Right lobe of liver (tissue), 6 donors: ENCODE measurements at regions not wholly inside any gene's neighbourhood (a gene's known extent, or its start where the extent isn't known, plus 50 kb on each side); places are given as distances from the start of the nearest gene placed in this dataset.

Experiments
- ATAC-seq, 4 donors: fragments of 200-7000 bp; cut with Tn5 transposase; one replicate each; pipeline ENCODE4 v1.9.1; 2020; ENCODE audit warnings: mild to moderate bottlenecking in 4 of 4, moderate library complexity in 4 of 4
- DNase-seq, 3 donors: peaks; one replicate each; pipeline ENCODE4 v3.0.0-alpha.2; 2020
- H3K27ac ChIP-seq, 3 donors: fragments of 200-600 bp; one replicate each; pipeline ENCODE4 v1.8.0; 2022
- H3K27me3 ChIP-seq, 2 donors: fragments of 200-600 bp; one replicate each; pipeline ENCODE4 v1.8.0; 2022
- H3K36me3 ChIP-seq, 4 donors: fragments of 200-600 bp; sonication (generic) in 1 of 4; one replicate each; pipeline versions ENCODE4 v1.5.1 to v1.8.0; 2017 to 2022; ENCODE audit warnings: control low read depth in 1 of 4
- H3K4me1 ChIP-seq, 4 donors: fragments of 200-600 bp; sonication (generic) in 1 of 4; one replicate each; pipeline versions ENCODE4 v1.5.1 to v1.8.0; 2017 to 2022; ENCODE audit warnings: control low read depth in 1 of 4
- H3K4me3 ChIP-seq, 3 donors: fragments of 200-600 bp; one replicate each; pipeline ENCODE4 v1.8.0; 2022
- H3K9me3 ChIP-seq, 4 donors: fragments of 200-600 bp; sonication (generic) in 1 of 4; one replicate each; pipeline versions ENCODE4 v1.5.1 to v1.8.0; 2017 to 2022; ENCODE audit warnings: control low read depth in 1 of 4
- POLR2A ChIP-seq: fragments of 450-650 bp; IDR thresholded peaks from one replicate; pipeline ENCODE4 v1.6.1; 2017; ENCODE audit warnings: antibody characterized with exemption, mild to moderate bottlenecking
- WGBS: methylation state at CpG from one replicate; pipeline ENCODE4 v1.1.6; 2018; ENCODE audit warnings: low coverage, low lambda C conversion rate; ENCODE audit not compliant: insufficient coverage; ENCODE audit errors: missing lambda C conversion rate; 5-methylcytosine and 5-hydroxymethylcytosine counted together
- intact Hi-C, 2 donors: fragments of 100-400 bp; cut with DNase I; formaldehyde crosslinking; loops; one replicate each; pipeline versions ENCODE4 v1.11.2 to v1.14.1; 2022
- TF ChIP-seq, protein P1 (sequence below), 4 donors: fragments of 200-600 bp in 3 of 4; fragments of 450-650 bp in 1 of 4; IDR thresholded peaks; one replicate each; pipeline versions ENCODE4 v1.5.1 to v1.8.0; 2016 to 2022; ENCODE audit warnings: antibody characterized with exemption in 4 of 4, mild to moderate bottlenecking in 2 of 4
- donor health status: DM: no; HTN: yes; CAD: no.
- donor health status: DM: no; HTN: no; CAD: no.
- donor health status: DM: no; HTN: no; CAD: no.
- donor health status: DM: no; HTN: yes; CAD: no.
- donor health status: DM: no; HTN: yes; CAD: no.

DNA sequence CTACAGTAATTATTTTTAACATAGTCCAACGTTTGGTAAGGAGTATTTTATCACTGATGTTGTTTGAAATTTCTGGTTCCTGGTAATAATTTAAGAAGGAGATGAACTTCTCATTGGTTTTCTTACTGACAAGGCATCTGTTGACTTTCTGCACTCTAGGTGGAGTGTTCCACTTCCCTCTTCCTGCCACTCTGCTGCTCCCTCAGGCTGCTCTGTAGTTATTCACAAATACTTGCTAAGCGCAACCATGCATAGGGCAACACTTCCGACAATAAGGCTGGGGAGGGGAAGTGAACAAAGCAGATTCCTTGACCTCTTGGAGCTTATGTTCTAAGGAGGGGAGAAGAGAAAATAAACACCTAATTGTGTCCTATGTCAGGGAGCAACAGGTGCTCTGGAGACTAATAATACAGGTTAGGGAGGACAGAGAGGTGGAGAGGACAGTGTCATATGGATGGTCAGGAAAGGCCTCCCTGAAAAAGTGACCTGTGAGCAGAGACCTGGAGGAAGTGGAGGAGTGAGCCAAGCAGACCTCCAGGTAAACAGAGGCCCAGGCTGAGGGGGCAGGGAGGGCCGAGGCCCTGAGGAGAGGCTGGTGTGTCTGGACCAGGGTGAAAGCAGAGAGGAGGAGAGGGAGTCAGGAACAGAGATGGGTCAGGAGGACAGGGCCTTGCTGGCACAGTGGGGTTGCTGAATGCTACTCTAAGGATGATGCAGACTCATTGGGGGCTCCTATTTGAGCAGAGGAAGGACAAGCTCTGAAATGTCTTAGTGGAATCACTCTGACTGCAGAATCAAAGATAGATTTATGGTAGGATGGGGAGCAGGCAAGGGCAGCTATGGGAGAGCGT lies 134.8 kb upstream of the SLC24A3 start:
- no peak for ATAC-seq
- Histone ChIP-seq H3K27ac (no peak overlapping the region), H3K9me3 (no peaks in the 10 kb centered on the region), H3K36me3 (no peaks in the 10 kb centered on the region), H3K4me3 (no peak overlapping the region), H3K27me3 (no peaks in the 10 kb centered on the region), H3K4me1 (no peaks in the 10 kb centered on the region)
- intact Hi-C loops, result no loop called here
- no peak for DNase-seq
- WGBS, result 52% methylated on average over 5 of the region's 5 CpGs
- TF ChIP-seq, protein P1, sequence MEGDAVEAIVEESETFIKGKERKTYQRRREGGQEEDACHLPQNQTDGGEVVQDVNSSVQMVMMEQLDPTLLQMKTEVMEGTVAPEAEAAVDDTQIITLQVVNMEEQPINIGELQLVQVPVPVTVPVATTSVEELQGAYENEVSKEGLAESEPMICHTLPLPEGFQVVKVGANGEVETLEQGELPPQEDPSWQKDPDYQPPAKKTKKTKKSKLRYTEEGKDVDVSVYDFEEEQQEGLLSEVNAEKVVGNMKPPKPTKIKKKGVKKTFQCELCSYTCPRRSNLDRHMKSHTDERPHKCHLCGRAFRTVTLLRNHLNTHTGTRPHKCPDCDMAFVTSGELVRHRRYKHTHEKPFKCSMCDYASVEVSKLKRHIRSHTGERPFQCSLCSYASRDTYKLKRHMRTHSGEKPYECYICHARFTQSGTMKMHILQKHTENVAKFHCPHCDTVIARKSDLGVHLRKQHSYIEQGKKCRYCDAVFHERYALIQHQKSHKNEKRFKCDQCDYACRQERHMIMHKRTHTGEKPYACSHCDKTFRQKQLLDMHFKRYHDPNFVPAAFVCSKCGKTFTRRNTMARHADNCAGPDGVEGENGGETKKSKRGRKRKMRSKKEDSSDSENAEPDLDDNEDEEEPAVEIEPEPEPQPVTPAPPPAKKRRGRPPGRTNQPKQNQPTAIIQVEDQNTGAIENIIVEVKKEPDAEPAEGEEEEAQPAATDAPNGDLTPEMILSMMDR (IDR thresholded peaks at IDR 0.05), result no peak
- no peak for TF ChIP-seq POLR2A

DNA sequence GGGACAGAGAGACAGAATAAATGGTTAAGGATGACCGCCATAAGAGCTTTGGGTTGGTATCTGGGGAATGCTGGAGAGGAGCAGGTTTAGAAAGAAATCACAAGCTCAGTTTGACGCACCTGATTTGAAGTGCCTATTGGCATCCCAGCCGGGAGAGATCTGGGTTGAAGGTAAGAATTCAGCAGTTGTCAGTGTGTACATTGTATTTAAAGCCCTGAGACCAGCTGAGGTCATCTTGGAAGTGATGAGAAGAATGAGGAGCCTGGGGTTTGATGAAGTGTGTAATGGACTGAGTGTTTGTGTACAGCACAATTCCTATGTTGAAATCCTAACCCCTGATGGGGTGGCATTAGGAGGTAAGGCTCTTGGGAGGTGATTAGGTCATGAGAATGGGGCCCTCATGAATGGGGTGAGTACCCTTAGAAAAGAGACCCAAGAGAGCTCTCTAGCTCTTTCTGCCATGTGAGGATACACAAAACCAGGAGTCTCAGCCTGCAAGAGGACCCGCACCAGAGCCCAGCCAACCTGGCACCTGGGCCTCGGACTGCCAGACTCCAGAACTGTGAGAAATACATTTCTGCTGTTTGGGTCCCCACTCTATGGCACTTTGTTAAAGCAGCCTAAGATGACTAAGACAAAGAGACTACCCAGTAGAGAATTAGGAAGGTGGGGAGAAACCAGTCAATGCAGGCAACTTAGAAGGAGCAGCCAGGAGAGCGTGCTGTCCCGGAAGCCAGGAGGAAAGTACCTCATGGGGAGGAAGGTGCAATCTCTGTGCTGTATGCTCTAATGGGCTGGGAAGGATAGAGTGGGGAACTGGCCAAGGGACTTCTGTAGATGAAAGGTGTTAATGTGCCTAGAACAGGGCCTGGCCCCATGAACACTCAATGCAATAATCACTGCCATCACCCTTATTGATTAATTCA lies 133.7 kb upstream of the SLC24A3 start:
- H3K4me3 ChIP-seq, result no peak overlapping the region
- WGBS, result 82% methylated on average over 4 of the region's 7 CpGs
- H3K36me3 ChIP-seq, result no peaks in the 10 kb centered on the region
- H3K27ac ChIP-seq, result no peak overlapping the region
- ATAC-seq (no peak), DNase-seq (no peak)
- H3K4me1 ChIP-seq, result no peaks in the 10 kb centered on the region
- intact Hi-C loops, result no loop called here
- no peaks in the 10 kb centered on the region for H3K27me3 ChIP-seq
- no peaks in the 10 kb centered on the region for H3K9me3 ChIP-seq
- TF ChIP-seq POLR2A, result no peak
- TF ChIP-seq, protein P1 (IDR thresholded peaks at IDR 0.05), result no peak

- WGBS, result 47% methylated on average over 9 of the region's 10 CpGs
- DNase-seq (no peak), ATAC-seq (no peak)
- Histone ChIP-seq H3K27me3 (no peaks in the 10 kb centered on the region), H3K27ac (no peak overlapping the region), H3K4me3 (no peak overlapping the region), H3K36me3 (no peaks in the 10 kb centered on the region), H3K9me3 (no peaks in the 10 kb centered on the region), H3K4me1 (no peaks in the 10 kb centered on the region)
- TF ChIP-seq, protein P1 (IDR thresholded peaks at IDR 0.05), result no peak
- no peak for TF ChIP-seq POLR2A
- intact Hi-C loops, result no loop called here
Observed at GRCh38 chr20:19079536-19080299, 132.7 kb upstream of the SLC24A3 start.

GRCh38 chr20:19081937-19082336 lies 130.5 kb upstream of the SLC24A3 start:
- H3K27ac ChIP-seq, result no peak overlapping the region
- no peak overlapping the region for H3K4me3 ChIP-seq
- intact Hi-C loops, result no loop called here
- no peaks in the 10 kb centered on the region for H3K9me3 ChIP-seq
- no peak for DNase-seq
- H3K4me1 ChIP-seq, result no peaks in the 10 kb centered on the region
- TF ChIP-seq POLR2A, result no peak
- TF ChIP-seq, protein P1 (IDR thresholded peaks at IDR 0.05), result no peak
- 45% methylated on average over 1 of the region's 1 CpG for WGBS
- no peaks in the 10 kb centered on the region for H3K27me3 ChIP-seq
- no peak for ATAC-seq
- H3K36me3 ChIP-seq, result no peaks in the 10 kb centered on the region
